IgD-negative memory B cell (primary cell): ENCODE measurements at regions not wholly inside any gene's neighbourhood (a gene's known extent, or its start where the extent isn't known, plus 50 kb on each side); places are given as distances from the start of the nearest gene placed in this dataset.

ENCODE experiments used
- H3K27ac Mint-ChIP-seq, 3 donors: one replicate each; pipeline ENCODE4 v1.8.0; 2020 to 2022; ENCODE audit warnings: mild to moderate bottlenecking in 3 of 3, mixed read lengths in 3 of 3, moderate library complexity in 1 of 3
- H3K27me3 Mint-ChIP-seq: one replicate; pipeline ENCODE4 v1.8.0; 2021; ENCODE audit warnings: mixed read lengths
- H3K36me3 Mint-ChIP-seq: one replicate; pipeline ENCODE4 v1.8.0; 2020; ENCODE audit warnings: mild to moderate bottlenecking, mixed read lengths
- H3K4me1 Mint-ChIP-seq, 3 donors: one replicate each; pipeline ENCODE4 v1.8.0; 2020 to 2022; ENCODE audit warnings: mixed read lengths in 3 of 3, mild to moderate bottlenecking in 1 of 3
- H3K4me3 Mint-ChIP-seq, 4 donors: one replicate each; pipeline ENCODE4 v1.8.0; 2020 to 2022; ENCODE audit warnings: mild to moderate bottlenecking in 4 of 4, mixed read lengths in 4 of 4, moderate library complexity in 3 of 4
- H3K9me3 Mint-ChIP-seq, 3 donors: one replicate each; pipeline ENCODE4 v1.8.0; 2020 to 2021; ENCODE audit warnings: mixed read lengths in 3 of 3, mild to moderate bottlenecking in 1 of 3

DNA sequence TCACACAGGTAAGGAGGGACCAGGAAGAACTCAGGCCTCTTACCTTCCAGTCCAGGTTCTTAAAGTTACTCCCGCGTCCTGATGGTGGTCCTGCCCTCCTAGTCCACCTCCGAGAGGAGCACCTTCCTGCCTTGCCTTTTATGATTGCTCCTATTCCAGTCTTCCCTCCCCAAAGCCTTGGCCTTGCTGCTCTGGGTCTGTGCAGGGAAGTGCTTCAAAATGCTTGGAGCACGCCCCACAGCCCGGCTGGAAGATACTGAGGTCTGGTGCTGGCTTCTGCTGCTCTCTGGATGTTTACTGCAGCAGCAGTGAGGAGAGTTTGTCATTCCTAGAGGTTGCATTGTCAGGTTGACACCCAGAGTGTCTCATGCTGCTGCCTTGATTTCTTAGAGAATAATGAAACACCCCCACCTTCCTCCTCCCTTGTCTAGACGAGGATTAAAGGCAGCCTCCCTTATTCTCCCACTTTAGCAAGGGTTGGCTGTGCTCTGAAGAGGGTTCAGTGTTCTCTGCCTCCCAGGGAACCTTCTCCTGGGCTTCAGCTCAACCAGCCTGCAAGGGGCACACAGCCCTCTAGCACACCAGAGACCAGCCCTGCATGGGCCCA is 142.2 kb upstream of the CACNA1E start:
- Mint-ChIP-seq H3K4me3 (no peak overlapping the region), H3K9me3 (peaks cover 0 to 3% (median 0%) of the 10 kb centered on the region in 3 donors), H3K36me3 (peaks cover 2% of the 10 kb centered on the region), H3K4me1 (no peaks in the 10 kb centered on the region), H3K27me3 (peaks cover 16% of the 10 kb centered on the region), H3K27ac (no peak overlapping the region)

DNA sequence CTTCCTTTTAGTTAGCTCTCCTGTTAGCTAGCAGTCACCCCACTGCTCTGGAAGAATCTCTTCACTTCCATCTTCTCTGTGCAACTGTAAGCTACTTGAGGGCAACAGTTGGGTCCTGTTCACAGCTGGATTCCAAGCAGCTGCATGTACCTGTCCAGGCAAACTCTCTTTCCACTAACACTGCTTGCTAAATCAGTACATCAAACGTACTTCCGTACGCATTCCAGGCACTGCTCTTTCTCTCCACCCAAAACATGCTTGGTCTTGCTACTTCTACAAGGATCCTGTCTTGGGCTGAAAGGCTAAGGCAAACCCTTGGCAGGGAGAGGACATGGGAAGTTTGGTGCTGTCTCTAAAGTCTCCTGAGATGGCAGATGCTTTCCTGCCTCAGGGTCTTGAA is 139.2 kb upstream of the CACNA1E start:
- no peaks in the 10 kb centered on the region for H3K36me3 Mint-ChIP-seq
- H3K27me3 Mint-ChIP-seq = peaks cover 16% of the 10 kb centered on the region
- peaks cover 0 to 3% (median 0%) of the 10 kb centered on the region in 3 donors for H3K9me3 Mint-ChIP-seq
- no peak overlapping the region for H3K27ac Mint-ChIP-seq
- no peak overlapping the region for H3K4me3 Mint-ChIP-seq
- H3K4me1 Mint-ChIP-seq = no peaks in the 10 kb centered on the region

DNA sequence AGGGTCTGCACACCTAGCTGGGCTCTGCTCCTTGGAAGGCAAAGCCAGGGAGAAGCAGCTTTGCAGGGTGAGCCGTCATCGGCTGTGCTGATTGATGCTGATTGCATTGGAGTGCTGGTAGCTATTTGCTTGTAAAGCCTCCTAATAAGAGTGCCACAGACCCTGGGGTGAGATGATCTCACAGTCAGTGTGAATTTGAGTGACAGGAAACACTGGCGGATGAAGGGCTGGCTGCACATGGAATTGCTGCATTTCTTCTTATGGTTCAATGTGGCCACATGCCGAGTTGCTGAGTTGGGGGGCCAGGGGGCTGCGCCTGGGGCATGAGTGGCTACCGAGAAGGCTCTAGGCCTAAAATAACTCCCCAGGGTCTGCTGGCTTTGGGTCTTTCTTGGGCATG is 138.2 kb upstream of the CACNA1E start:
- H3K36me3 Mint-ChIP-seq = no peaks in the 10 kb centered on the region
- no peak overlapping the region for H3K27ac Mint-ChIP-seq
- peaks cover 16% of the 10 kb centered on the region for H3K27me3 Mint-ChIP-seq
- peaks cover 0 to 3% (median 0%) of the 10 kb centered on the region in 3 donors for H3K9me3 Mint-ChIP-seq
- peaks cover 0 to 1% (median 0%) of the 10 kb centered on the region in 3 donors for H3K4me1 Mint-ChIP-seq
- no peak overlapping the region for H3K4me3 Mint-ChIP-seq

DNA sequence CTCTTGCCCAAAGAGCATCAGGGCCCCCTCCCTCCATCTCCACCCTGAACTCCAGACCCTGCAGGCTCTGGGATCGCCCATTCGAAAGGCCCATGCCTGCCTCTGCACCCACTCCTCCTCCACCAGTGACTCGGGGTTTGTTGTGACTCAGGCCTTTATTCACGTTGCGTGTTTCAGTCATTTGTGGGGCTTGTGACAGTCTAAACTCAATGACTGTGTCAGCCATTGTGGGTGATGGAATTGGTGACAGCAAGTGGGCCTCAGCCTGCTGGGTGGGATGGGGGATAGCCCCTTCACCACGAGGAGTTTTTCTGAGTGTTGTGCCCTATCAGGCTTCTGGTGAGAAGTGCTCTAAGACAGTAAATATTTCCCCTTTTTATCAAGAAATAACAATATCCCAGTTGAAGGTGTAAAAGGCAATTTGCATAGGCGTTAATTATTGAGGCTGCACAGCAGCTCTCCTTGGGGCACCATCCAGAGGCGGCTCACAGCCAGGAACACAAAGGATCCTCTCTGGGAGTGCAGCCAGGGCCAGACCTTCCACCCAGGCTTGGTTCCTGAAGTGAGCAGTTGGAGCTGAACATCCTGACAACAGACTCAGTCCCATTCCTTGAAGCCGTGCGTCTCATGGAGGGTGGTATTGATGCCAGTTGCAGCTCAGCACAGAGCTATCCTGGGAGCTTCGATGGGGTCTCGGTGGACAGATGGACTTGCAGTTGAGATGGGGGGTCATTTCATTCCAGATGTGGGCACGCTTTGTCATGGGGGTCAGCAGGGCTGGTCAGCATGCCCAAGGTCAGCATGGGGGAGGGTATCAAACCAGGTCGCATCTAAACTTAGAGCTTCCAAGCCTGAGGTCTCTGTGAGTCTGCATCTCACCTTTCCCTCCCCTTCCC is 135.6 kb upstream of the CACNA1E start:
- Mint-ChIP-seq H3K27me3 (peaks cover 14% of the 10 kb centered on the region), H3K36me3 (no peaks in the 10 kb centered on the region), H3K9me3 (peaks cover 0 to 3% (median 0%) of the 10 kb centered on the region in 3 donors)

DNA sequence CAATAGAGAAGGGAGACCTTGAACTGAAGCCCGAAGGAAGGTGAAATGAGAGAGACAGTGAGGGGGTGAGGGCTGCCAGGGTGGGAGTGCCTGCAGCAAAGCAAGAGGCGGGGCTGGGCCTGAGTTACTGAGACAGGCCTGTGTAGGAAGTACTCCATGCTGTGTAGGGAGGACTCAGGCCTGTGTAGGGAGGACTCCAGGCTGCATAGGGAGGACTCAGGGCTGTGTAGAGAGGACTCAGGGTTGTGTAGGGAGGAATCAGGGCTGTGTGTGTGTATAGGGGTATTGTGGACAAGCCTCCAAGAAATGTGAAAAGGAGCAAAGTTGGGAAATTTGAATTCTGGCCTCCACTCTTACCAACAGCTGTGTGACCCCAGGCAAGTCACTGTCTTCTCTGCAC is 133.8 kb upstream of the CACNA1E start:
- Mint-ChIP-seq H3K4me1 (peaks cover 0 to 1% (median 0%) of the 10 kb centered on the region in 3 donors), H3K36me3 (no peaks in the 10 kb centered on the region)

More for the DNA sequence above, 135.6 kb upstream of the CACNA1E start:
- Mint-ChIP-seq H3K27ac (no peak overlapping the region), H3K4me3 (no peak overlapping the region), H3K4me1 (peaks cover 0 to 1% (median 0%) of the 10 kb centered on the region in 3 donors)

DNA sequence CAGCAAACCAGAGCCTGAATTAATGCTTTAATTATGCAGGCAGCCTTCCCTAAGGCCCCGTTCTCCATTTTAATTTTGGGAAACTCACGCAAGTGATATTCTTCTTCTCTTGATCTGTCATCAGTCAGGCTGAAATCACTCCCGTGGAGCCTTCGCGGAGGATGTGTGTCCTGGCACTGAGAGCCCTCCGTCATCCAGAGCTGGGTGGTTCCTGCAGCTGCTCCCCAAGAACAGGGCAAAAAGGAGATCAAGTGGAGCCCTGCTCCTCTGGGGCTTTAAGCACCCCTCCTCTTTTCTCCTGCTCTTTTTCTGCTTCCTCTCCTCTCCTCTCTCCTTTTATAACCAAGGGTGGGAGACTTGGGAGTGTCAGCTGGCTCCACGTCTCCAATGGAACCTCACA is 133.2 kb upstream of the CACNA1E start:
- no peaks in the 10 kb centered on the region for H3K36me3 Mint-ChIP-seq
- H3K4me3 Mint-ChIP-seq = no peak overlapping the region
- H3K9me3 Mint-ChIP-seq = no peaks in the 10 kb centered on the region

More for the DNA sequence above, 133.8 kb upstream of the CACNA1E start:
- Mint-ChIP-seq H3K9me3 (no peaks in the 10 kb centered on the region), H3K27ac (peak overlapping the region in 1 of 3 donors; percentile 54), H3K27me3 (peaks cover 6% of the 10 kb centered on the region), H3K4me3 (no peak overlapping the region)

DNA sequence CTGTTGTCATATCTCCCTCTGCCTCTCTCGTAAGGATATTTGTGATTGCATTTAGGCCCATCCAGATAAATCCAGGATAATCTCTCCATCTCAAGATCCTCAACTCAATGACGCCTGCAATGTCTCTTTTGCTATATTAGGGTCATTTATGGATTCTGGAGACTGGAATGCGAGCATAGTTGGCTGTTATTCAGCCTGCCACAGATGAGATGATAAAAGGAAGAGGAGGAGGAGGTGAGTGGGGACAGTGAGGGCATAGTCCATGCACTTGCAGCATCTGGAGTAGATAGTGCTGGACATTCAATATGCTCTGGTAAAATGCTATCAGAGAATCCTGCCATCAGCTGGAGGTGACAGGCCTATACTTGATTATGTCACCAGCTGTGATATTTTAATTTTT is 131.6 kb upstream of the CACNA1E start:
- Mint-ChIP-seq H3K27me3 (no peaks in the 10 kb centered on the region), H3K36me3 (no peaks in the 10 kb centered on the region), H3K4me1 (peaks cover 0 to 1% (median 0%) of the 10 kb centered on the region in 3 donors), H3K4me3 (no peak overlapping the region), H3K27ac (no peak overlapping the region), H3K9me3 (no peaks in the 10 kb centered on the region)

More for the DNA sequence above, 133.2 kb upstream of the CACNA1E start:
- peaks cover 5% of the 10 kb centered on the region for H3K27me3 Mint-ChIP-seq
- no peak overlapping the region for H3K27ac Mint-ChIP-seq
- peaks cover 0 to 1% (median 0%) of the 10 kb centered on the region in 3 donors for H3K4me1 Mint-ChIP-seq

DNA sequence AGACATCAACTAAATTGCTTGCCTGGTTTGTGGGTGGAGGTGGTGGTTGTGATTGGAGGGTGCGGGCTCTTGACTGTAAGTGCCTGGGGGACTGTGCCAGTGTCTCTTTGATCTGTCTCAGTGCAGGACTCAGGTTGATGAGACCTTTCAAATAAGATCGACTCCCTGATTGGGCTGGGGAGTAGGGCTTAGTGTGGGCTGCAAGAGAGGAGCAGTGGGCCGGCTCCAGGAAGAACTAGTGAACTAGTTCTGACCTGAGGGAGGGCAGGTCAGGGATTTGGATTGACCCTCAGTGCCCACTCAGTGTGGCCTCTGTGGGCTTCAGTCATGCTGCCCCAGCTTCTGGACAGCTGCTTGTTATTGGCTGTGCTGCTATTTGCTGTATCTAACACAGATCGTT is 130.6 kb upstream of the CACNA1E start:
- Mint-ChIP-seq H3K4me3 (no peak overlapping the region), H3K27me3 (no peaks in the 10 kb centered on the region), H3K9me3 (no peaks in the 10 kb centered on the region), H3K4me1 (peaks cover 0 to 1% (median 0%) of the 10 kb centered on the region in 3 donors), H3K27ac (no peak overlapping the region), H3K36me3 (no peaks in the 10 kb centered on the region)

DNA sequence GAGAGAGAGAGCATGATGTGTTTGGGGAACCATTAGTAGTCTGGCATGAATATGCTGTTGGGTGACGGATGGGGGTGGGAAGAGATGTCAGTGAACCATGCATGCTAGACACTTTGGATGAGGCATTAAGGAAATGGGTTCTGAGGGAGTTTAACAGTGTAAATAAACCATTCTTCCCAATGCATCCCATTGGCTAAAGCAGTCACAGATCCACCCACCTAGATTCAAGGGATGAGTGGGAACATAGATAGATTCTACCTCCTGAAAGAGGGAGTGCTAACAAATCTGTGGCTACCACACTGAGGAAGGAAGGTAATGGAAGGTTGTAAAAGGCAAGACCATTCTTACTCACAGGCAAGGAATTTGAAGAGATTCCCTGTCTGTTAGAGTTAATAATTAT is 129.8 kb upstream of the CACNA1E start:
- no peak overlapping the region for H3K4me3 Mint-ChIP-seq
- no peaks in the 10 kb centered on the region for H3K9me3 Mint-ChIP-seq
- H3K36me3 Mint-ChIP-seq = no peaks in the 10 kb centered on the region
- no peaks in the 10 kb centered on the region for H3K27me3 Mint-ChIP-seq
- peaks cover 0 to 1% (median 0%) of the 10 kb centered on the region in 3 donors for H3K4me1 Mint-ChIP-seq
- no peak overlapping the region for H3K27ac Mint-ChIP-seq

DNA sequence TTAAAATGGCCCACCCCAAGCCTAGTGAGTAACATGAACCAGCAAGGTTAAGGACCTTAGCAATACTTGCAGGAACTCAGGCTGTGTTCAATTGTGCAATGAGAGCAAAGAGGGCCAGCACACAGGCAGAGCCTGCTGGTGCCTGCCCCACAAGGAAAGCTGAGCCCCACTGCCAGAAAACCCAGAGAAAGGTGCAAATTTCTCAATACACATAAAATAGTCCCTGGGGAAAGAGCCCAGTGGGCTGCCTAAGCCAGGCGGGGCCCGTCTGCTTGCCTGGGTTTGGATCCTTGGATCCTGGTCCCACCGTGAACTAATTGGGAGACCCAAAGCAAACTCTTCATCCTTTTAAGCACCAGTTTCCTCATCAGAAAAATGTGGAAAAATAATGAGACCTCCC is 128.5 kb upstream of the CACNA1E start:
- H3K9me3 Mint-ChIP-seq = no peaks in the 10 kb centered on the region
- no peaks in the 10 kb centered on the region for H3K4me1 Mint-ChIP-seq
- H3K36me3 Mint-ChIP-seq = no peaks in the 10 kb centered on the region
- no peaks in the 10 kb centered on the region for H3K27me3 Mint-ChIP-seq
- no peak overlapping the region for H3K4me3 Mint-ChIP-seq
- no peak overlapping the region for H3K27ac Mint-ChIP-seq

DNA sequence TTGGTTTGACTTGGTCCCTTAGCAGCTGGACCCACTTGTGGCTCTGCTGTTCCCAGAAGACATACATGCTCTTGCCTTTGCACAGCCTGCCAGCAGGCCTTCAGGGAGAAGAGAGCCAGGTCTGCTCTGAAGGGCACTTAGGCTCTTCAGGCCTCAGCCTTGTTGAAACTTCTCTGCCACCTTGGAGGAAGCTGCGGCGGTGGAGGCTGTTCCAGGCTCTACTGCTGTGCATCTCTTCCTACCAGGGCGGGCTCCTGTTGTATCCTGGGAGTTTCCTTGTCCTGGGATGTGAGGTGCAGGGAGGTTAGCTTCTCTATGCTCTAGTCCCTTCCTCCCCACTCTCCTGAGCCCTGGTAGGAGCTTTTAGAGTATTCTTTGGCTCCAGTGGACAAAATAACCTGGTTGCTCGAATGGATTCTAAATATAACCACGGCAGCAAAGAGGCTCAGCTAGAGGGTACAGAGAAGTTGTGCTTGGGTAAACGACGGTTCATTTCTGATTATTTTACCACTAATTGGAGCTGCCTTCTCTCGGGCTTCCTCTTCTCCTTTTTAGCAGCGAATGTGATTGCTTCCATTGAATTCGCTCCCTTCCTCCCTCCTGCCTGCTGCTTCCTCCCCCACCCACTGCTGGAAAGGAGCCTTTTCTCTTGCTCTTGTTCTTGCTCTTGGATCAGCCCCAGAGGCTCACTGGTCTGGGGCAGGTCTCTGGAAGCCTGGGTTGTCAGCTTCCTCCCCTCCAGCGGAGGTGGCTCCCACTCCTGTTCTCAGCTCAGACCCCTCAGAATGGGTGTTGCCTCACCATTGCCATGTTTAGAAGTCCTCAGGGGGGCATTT is 126.6 kb upstream of the CACNA1E start:
- H3K4me3 Mint-ChIP-seq = peak overlapping the region in 1 of 4 donors; percentile 43
- no peaks in the 10 kb centered on the region for H3K36me3 Mint-ChIP-seq
- H3K27ac Mint-ChIP-seq = no peak overlapping the region
- H3K9me3 Mint-ChIP-seq = peaks cover 0 to 1% (median 0%) of the 10 kb centered on the region in 3 donors
- no peaks in the 10 kb centered on the region for H3K4me1 Mint-ChIP-seq
- no peaks in the 10 kb centered on the region for H3K27me3 Mint-ChIP-seq

DNA sequence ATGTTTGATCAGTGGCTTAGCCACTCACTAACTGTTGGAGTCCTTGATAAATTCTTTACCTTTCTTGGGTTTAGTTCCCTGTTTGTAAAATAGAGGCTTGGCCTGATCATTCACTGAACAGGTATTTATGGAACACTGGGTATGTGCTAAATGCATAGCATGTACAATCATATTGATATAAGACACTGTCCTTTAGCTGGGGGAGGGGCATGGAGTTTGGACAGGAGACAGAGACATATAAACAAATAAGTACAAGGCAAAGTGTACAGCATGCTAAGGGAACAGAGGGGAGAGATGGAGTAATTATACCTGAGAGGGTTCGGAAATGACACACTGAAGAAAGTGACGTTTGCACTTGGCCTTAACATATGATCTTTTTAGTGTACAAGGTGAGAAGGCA is 124.3 kb upstream of the CACNA1E start:
- no peaks in the 10 kb centered on the region for H3K27me3 Mint-ChIP-seq
- peaks cover 0 to 1% (median 0%) of the 10 kb centered on the region in 3 donors for H3K9me3 Mint-ChIP-seq

DNA sequence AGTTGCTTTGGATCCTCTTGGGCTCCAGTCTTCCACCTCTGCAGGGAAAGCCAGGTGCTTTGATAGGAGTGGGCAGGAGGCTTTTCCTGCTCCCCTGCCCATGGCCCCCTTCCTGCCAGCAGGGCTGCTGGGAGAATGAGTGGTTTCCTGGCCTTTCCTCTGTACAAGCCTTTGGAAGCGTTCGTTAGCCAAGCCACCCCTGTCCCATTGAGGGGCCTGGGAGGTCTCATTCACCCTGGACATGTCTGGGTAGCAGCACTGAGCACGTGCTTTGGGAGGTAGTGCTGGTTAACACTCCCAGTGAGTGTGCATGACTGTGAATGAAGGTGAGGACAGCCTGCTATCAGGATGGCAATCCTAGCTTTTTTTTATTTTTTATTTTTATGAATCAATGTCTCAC is 118.5 kb upstream of the CACNA1E start:
- H3K27ac Mint-ChIP-seq = no peak overlapping the region
- H3K36me3 Mint-ChIP-seq = no peaks in the 10 kb centered on the region
- no peaks in the 10 kb centered on the region for H3K4me1 Mint-ChIP-seq
- peaks cover 0 to 1% (median 0%) of the 10 kb centered on the region in 3 donors for H3K9me3 Mint-ChIP-seq
- no peak overlapping the region for H3K4me3 Mint-ChIP-seq
- peaks cover 2% of the 10 kb centered on the region for H3K27me3 Mint-ChIP-seq

More for the DNA sequence above, 124.3 kb upstream of the CACNA1E start:
- Mint-ChIP-seq H3K4me3 (no peak overlapping the region), H3K4me1 (no peaks in the 10 kb centered on the region), H3K36me3 (no peaks in the 10 kb centered on the region), H3K27ac (no peak overlapping the region)

DNA sequence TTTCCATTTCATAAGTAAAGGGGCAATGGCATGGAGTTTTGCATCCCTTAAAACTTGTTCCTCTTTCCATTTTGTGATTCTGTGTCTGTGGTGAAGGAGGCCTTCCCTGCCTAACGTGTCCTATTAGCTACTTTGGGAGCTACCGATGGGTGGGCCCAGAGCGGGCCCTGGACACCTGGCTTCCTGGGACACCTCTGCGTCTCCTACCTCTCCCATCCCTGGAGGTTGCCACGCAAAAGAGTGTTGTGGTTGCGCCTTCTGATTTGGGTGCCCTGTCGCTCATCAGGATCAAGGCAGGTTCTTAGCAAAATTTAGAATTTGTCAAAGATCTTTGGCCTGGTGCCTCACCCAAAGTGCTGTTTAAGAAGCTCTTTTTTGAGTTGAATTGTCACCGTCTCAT is 116.4 kb upstream of the CACNA1E start:
- H3K27ac Mint-ChIP-seq = no peak overlapping the region
- no peak overlapping the region for H3K4me3 Mint-ChIP-seq
- H3K36me3 Mint-ChIP-seq = no peaks in the 10 kb centered on the region
- H3K27me3 Mint-ChIP-seq = peaks cover 2% of the 10 kb centered on the region
- H3K9me3 Mint-ChIP-seq = peaks cover 0 to 5% (median 3%) of the 10 kb centered on the region in 3 donors
- H3K4me1 Mint-ChIP-seq = no peaks in the 10 kb centered on the region

DNA sequence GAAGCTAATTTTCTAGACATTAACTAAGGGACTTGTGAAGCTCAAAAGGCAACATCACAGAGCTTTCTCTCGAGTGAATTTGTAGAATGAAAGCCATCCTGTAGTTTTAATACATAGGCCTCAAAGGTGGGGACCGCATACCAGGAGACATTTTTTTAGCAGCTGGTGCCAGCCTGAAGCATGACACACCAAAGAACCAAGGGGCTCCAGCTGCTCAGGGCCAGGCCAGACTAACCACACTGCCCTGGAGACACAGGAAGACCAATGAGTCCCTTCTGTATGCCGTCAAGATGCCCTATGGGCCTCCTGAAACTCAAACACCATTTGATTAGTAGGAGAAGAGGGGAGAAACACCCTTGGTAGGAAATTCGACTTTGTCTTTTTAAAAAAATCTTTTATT is 113.9 kb upstream of the CACNA1E start:
- Mint-ChIP-seq H3K27ac (no peak overlapping the region), H3K9me3 (peaks cover 3 to 12% (median 3%) of the 10 kb centered on the region in 3 donors)

More for the DNA sequence above, 113.9 kb upstream of the CACNA1E start:
- Mint-ChIP-seq H3K27me3 (peaks cover 1% of the 10 kb centered on the region), H3K4me3 (no peak overlapping the region), H3K36me3 (peaks cover 2% of the 10 kb centered on the region), H3K4me1 (no peaks in the 10 kb centered on the region)
